ENCODE measurements at regions not wholly inside any gene's neighbourhood (a gene's known extent, or its start where the extent isn't known, plus 50 kb on each side); places are given as distances from the start of the nearest gene placed in this dataset.

DNA sequence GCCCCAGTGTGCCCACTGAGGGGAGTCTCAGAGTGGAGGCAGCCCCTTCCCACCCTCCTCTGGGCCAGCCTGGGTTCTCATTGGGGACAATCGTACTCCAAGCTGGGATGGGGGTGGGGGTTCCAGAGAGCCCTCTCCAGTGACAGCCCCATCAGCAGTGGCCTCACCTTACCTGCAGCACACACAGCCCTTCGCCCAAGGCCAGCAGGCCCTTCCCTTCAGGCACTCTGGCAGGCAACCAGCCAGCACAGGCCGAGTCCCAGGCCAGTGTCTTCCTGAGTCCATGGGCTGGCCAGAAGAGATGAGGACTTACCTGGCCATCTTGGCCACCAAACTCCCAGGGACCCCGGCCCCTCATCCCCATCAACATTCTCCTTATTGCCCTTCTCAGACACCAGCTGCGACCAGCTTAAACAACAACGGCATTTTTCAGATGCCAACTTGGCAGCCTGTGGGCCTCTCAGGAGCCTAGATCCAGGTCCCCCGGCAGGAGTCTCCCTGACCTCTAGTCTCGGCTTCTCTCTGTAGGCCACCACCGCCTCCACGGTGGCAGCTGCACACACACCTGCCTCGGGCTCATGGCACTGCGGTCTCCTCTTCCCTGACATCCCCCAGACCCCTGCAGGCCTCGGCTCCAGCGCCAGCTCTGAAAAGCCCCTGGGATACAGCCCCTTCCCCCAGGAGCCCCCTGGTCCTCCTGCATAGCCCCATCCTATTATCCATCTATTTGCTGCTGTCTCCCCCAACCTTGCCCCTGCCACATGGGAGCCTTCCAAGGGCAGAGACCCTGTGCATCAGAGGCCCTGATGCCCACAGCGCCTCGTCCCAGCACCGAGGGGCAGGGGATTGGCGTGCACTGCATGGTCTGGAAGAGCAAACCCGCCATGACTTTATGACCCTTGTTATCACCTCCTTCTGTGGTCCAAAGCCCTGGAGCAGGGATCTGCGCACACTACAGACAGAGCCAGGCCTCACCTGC lies 111.2 kb upstream of the FGF3 start:
- DNase-seq (ENCODE audit: low read depth in 2 of 2, low spot score in 1 of 2), result no peak

DNA sequence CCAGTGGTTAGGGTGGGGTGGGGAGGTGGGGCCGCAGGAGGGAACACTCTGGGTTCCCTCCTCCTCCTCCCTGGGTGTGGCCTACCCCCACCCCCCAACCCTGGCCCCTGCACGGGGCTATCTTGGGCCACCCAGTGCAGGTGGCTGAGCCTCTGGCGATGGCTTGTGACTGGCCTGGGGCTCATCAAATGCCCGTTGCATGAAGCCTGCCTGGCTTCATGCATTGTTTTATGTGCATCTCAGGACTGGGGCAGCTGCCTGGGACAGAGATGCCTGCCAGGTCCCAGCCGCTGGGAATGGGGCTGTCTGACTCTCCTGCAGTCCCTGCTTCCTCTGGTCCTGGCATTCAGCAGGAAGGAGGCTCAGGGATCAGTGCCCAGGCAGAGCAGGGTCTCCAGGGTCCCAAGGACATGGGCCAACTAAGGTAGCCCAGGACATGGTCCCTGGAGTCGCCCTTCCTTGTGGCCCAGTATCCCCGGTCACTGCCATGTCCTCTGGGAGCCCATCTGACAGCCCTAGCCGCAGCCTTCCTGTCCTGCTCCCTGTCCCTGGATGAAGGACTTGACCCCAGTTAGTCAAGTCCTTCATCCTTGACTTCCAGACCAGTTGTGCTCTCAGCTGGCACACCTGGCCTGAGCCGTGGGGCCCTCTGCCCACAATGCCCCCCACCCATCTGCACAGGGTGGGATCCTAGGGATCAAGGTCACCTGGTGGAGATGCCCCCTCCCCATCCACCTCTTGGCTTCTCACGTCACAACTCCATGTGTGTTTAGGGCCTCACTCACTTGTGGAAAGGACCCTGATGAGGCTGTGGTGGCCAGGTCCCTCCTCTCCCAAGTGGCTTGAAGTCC lies 112.1 kb upstream of the FGF3 start:
- no peak for DNase-seq (ENCODE audit: low read depth in 2 of 2, low spot score in 1 of 2)

DNA sequence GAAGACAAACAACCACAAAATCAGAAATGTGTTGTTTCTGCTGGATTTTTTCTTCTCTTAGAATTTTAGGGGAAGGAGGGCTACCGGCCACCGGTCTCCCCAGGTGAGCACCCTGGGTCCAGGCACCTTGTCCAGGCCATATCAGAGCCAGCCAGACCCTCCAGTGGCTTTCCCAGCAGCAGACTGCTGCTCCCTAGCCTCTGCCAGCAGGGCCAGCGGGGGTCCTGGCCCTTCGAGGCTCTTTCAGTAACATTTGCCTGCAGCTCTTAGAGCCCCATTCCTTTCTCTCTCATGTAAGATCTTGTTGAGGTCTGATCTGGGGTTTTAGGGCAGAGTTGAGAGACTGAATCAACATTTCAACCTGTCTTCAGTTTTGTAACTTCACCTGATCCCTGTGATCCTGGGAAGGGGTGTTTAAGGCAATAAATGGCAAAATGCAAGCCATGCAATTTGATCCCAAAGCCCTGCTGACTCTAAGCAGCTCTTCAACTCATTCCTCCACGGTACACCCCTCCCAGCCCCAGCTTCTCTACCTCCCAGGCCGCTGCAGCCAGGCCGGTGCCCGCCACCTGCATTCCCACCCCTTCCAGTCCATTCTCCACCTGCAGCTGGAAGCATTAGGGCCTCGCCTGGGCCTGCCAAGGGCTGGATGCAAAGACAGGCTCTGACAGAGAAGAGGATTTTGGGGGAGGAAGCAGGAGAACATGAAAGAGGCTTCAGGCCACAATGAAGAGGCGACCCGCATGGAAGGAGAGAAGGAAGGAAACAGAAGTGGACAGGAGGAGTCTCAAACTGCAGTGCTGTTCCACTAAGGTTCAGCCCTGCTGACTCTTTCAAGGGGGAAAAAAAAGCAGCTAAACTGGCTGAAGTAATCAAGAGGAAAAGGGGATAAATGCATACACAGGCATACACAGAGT lies 113.0 kb upstream of the FGF3 start:
- DNase-seq (ENCODE audit: low read depth in 2 of 2, low spot score in 1 of 2), result no peak

DNA sequence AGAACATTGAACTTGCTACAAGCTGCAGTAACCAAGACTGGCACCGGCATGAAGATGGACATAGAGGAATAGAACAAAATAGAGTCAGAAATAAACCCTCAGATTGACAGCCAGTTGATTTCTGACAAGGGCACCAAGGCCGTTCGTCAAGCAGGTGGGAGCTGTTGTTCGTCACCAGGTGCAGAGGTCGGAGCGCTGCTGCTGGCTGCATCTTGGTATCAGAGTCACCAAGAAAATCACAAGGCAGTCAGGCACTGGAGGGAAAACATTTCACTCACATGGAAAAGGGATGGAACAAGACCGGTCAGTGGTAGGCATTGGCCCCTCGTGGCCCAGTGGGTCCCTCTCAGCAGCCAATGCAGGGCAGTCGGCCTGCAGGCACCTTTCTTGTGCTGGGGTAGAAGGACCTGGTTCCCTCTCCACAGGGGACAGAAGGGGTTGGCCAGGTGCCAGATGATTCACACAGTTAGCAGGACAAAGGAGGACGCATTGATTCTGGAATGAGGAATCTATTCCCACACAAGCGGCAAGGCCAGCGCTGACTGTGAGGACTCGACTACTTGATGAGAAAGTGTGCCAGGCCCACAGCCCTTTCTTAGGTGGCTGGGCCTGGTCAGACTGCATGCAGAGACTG lies 115.8 kb upstream of the FGF3 start:
- no peak for DNase-seq (ENCODE audit: low read depth in 2 of 2, low spot score in 1 of 2)

DNA sequence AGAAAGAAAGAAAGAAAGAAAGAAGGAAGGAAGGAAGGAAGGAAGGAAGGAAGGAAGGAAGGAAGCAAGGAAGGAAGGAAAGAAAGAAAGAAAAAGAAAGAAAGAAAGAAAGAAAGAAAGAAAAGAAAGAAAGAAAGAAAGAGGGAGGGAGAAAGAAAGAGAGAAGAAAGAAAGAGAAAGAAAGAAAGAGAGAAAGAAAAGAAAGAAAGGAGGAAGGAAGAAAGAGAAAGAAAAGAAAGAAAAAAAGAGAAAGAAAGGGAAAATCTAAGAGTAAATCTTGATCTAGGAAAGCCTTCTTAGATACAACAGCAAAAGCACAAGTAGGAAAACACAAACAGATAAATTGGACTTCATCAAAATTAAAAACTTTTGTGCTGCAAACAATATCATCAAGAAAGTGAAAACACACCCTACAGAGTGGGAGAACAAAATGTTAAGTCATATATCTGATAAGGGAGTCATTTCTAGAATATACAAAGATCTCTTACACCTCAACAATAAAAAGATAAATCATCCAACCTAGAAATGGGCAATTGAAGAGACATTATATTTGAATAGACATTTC lies 116.8 kb upstream of the FGF3 start:
- no peak for DNase-seq (ENCODE audit: low read depth in 2 of 2, low spot score in 1 of 2)

DNA sequence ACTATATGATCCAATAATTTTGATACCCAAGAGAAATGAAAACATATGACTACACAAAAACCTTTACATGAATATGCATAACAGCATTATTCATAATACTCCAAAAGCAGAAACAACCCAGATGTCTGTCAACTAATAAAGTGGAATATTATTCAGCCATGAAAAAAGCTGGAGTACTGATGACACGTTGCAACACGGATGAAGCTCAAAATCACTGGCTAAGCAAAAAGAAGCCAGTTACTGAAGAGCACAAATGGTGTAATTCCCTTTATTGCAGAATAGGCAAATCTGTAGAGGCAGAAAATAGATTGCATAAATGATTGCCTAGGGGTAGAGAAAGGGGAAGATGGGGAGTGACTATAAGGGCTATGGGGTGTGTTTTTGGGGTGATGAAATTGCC lies 117.6 kb upstream of the FGF3 start:
- DNase-seq (ENCODE audit: low read depth in 2 of 2, low spot score in 1 of 2), result no peak

DNA sequence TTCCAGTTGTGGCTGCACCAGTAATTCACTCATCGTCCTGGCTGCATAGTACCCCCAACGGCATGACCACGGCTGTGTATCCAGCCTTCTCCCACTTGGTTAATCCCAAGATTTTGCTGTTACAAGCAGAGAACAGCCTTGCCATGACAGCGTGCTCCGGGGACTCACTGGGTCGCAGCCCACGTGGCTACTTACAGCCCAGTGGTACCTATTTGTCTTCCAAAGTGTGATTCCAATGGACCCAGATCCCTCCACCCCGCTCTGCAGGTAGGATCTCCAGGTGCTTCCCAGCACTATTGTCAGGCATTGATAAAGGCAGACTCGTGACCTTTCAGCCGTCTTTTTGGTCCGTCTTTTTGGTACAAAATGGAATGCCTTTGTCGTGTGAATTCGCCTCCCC lies 119.0 kb upstream of the FGF3 start:
- DNase-seq (ENCODE audit: low read depth in 2 of 2, low spot score in 1 of 2), result no peak

DNA sequence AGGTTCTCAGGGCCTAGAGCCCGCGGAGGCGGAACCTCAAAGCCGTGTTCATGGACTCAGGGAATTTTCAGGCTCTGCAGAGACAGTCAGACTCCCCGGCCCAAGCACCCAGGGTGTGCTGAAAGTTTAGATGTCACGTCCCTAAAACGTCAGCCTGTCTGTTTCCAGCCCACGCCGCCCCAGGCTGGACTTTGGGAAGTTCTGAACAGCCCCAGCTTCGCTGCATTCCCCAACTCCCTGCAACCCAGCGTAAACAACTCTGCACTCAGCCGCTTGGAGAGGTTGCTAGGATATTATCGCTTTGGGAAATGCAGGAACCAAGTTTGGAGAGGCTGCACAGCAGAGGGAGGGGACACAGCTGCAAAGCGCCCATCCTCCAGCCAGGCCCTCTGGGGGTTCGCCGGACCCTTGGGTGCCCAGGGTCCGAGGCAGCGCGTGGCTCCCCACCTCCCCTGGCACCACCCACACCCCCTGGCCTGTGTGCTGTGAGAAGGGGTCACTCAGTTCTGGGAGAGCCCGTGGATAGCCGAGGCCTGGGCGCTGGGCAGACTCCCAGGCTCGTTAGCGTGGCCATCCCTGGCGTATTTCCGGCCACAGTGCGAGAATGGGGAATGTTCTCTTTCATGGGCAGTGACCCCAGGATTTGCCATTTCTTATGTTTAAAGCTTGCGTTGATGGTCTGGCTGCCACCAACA lies 120.5 kb upstream of the FGF3 start:
- no peak for DNase-seq (ENCODE audit: low read depth in 2 of 2, low spot score in 1 of 2)

DNA sequence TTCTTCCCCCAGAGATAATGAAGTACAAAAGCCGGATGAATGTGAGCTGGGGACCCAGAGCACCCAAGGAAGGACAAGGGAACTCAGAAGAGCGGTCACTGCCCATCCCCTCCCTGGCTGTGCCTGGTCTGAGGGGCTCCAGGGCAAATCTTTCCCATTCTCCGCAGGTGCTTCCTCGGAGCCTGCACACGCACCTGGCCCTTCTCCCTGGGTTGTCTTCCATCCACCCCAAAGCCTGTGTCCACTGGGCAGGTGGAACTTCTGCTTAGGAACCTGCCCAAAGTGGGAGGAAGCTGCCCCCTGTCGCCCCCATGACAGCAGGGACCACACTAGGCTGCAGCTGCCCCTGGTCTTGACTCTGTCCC lies 121.0 kb upstream of the FGF3 start:
- no peak for DNase-seq (ENCODE audit: low read depth in 2 of 2, low spot score in 1 of 2)

DNA sequence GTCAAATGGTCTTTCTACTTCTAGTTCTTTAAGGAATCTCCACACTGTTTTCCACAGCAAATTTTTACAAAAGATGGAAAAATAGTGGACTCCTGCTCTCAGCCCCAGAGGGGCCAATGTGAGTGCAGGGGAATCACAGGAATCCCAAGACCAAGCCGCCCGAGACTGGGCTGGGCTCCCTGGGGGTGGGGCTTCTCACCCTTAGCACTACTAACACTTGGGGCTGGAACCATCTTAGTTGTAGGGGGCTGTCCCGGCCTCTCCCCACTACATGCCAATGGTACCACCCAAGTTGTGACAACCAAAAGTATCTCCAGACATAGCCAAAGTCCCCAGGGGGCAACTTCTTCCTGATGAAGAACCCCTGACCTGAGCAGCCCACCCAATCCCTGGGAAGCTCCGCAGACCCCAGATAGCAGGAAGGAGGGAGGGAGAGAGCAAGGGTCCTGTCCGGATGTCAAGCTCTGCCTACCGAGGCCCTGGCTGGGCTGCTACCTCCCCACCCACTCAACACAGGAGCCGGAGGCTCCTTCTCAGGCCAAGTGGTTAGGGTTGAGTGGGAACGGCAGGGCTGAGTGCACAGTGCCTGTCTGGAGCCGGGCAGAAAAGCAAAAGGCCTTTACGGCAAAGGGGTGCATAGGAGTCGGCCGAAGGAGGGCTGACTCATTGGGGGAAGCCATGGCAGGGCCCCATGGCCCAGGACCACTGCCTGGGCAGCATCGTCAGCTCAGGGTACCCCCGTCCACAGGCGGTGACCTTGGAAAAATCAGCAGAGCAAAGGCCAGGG lies 122.5 kb upstream of the FGF3 start:
- no peak for DNase-seq (ENCODE audit: low read depth in 2 of 2, low spot score in 1 of 2)

DNA sequence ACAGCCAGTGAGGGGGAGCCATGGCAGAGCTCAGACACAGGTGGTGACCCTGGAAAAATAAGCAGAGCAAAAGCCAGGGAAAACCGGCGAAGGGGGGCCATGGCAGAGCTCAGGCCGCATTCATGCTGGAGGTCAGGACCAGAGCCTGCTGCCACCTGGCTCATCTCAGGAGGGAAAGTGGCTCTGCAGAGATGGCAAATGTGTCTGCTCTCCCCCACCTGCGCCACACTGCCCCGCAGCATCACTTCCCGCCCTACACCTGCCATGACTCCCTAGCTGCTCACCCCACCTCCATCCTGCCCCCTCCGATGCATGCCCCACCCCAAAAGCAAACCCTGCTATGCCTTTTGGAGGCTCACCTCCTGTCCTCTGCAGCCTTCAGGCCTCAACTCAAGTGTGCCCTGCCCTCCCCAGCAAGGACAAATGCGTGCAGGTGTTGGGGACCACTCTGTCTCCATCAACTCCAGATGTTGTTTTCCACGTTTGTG lies 123.2 kb upstream of the FGF3 start:
- DNase-seq (ENCODE audit: low read depth in 2 of 2, low spot score in 1 of 2), result no peak

DNA sequence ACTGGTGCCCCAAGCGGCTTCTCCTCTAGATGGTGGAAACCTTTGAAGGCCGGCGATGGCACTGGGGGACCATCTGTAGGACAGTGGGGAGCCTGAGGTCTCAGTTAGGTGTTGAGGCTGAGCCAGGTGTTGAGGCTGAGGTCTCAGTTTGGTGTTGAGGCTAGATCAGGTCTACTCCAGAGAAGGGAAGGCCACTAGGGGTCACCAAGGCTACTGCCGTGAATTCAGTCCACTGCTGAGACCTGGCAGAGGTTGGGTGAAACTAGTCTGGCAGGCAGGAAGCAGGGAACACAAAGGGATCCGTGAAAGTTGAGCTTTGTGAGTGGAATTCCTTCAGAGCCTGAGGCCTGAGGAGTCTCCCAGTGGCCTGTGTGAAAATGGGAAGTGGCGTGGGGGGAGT lies 123.8 kb upstream of the FGF3 start:
- DNase-seq (ENCODE audit: low read depth in 2 of 2, low spot score in 1 of 2), result no peak

DNA sequence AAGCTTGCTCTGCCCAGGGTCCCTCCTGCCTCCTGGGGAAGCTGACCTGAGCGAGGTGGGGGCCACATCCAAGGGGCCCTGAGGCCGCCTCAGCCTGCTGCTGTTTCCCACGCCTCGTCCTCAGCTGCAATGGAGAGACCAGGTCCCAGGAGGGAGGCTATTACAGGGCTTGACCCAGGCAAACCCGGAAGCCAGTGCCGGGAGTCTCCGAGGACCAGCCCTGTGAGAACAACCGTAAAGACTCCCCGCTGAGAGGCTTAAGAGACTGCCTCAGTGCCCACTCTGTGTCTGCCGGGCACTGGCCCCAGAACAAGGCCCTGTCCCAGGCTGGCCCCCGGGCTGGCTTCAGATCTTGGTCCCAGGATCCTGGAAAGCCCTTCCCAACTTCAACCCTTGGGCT lies 124.3 kb upstream of the FGF3 start:
- DNase-seq (ENCODE audit: low read depth in 2 of 2, low spot score in 1 of 2), result no peak

DNA sequence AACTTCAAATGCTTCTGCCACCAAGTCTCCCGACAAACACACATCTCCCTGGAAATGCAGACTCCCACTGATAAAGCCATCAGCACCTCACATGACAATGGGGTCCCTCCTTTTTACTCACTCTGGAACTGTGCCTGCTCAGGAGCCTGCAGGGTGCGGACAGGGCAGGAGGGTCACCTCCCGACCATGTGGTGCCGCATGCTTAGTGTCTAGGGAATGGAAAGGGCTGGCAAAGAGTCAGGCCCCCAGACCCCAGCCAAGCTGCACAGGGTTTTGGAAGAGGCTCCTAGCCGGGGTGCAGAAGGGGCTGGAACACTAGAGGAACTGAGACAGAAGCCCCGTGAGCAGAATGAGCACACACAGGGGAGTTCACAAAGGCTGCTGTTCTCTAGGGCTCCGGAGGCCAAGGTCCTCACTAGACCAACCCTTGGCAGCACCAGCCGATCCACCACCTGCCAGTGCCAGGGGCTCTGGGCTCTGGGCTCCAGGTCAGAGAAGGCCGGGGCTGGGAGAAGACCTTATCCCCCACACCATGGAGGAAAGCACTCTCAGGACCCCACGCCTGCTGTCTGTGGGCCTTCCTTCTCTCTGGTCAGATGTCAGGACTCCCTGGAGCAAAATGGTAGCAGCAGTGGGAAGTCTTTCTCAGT lies 125.1 kb upstream of the FGF3 start:
- DNase-seq (ENCODE audit: low read depth in 2 of 2, low spot score in 1 of 2), result no peak

DNA sequence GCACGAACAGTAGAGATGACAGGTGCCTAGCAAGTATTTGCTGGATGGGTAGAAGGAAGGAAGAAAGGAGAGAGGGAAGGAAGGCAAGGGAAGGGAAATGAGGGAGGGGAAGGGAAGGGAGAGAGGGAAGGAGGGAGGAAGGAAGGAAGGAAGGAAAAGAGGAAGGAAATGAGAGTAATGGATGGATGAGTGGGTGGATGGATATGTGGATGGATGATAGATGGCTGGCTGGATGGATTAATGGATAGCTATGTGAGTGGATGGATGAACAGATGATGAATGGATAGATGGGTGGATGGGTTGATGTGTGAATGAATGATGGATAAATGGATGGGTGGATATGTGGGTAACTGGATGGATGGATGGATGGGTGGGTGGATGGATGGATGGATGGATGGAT lies 125.9 kb upstream of the FGF3 start:
- DNase-seq (ENCODE audit: low read depth in 2 of 2, low spot score in 1 of 2), result no peak

DNA sequence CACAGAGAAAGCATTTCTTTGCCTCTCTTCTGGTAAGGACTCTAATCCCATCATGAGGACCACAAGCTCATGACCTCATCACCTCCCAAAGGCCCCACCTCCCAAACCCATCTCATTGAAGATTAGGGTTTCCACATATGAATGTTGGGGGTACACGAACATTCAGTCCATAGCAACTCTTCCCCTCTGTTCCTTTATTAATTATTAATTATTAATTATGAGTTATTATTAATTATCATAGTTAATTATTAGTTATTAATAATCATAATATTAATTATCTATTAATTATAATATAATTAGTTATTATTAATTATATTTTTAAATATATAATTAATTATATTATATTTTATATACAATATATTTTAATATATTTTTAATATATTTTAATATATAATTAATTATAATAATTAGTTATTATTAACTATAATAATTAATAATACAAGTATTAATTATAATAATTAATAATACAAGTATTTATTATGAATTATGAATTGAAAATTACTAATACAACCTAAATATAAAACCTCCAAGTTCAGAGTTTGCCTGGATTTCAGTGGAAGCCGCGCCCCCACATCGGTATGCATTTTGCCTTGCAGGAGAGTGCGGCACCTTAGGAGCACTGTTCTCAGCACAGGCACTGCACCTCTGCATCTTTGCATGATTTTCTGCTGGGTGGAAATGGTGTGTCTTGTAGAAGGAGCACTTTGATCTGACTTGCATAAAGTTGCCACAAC lies 128.0 kb upstream of the FGF3 start:
- DNase-seq (ENCODE audit: low read depth in 2 of 2, low spot score in 1 of 2), result no peak

DNA sequence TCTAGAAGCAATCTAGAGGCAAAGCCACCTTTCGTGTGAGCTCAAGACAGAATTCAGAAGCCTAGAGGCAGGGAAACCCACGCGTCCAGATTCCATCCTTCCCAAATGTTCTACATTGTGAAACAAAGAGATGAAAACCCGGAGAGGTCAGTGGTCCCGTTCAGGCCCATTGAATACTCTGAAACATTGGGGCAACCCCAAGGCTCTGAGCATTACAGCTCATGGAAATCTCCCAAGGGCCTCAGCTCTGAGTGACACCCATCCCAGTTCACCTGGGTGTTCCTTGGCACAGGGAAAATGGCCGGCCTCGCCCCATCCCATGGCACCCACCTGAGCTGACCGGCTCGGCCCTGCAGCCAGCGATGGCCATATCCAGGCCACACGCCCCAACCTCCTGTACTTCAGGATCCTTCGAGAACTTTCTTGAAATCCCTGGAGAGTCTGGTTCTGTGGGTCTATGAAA lies 128.6 kb upstream of the FGF3 start:
- DNase-seq (ENCODE audit: low read depth in 2 of 2, low spot score in 1 of 2), result no peak

Data from stimulated activated CD8-positive, alpha-beta memory T cell treated with anti-CD3 and anti-CD28 coated beads, Interleukin-4, amount 100 ng/mL, for 4 hours (primary cell).